IgD-negative memory B cell (primary cell): ENCODE measurements at regions not wholly inside any gene's neighbourhood (a gene's known extent, or its start where the extent isn't known, plus 50 kb on each side); places are given as distances from the start of the nearest gene placed in this dataset.

Experiments used
- H3K27ac Mint-ChIP-seq, 3 donors: one replicate each; pipeline ENCODE4 v1.8.0; 2020 to 2022; ENCODE audit warnings: mild to moderate bottlenecking in 3 of 3, mixed read lengths in 3 of 3, moderate library complexity in 1 of 3
- H3K27me3 Mint-ChIP-seq: one replicate; pipeline ENCODE4 v1.8.0; 2021; ENCODE audit warnings: mixed read lengths
- H3K36me3 Mint-ChIP-seq: one replicate; pipeline ENCODE4 v1.8.0; 2020; ENCODE audit warnings: mild to moderate bottlenecking, mixed read lengths
- H3K4me1 Mint-ChIP-seq, 3 donors: one replicate each; pipeline ENCODE4 v1.8.0; 2020 to 2022; ENCODE audit warnings: mixed read lengths in 3 of 3, mild to moderate bottlenecking in 1 of 3
- H3K4me3 Mint-ChIP-seq, 4 donors: one replicate each; pipeline ENCODE4 v1.8.0; 2020 to 2022; ENCODE audit warnings: mild to moderate bottlenecking in 4 of 4, mixed read lengths in 4 of 4, moderate library complexity in 3 of 4
- H3K9me3 Mint-ChIP-seq, 3 donors: one replicate each; pipeline ENCODE4 v1.8.0; 2020 to 2021; ENCODE audit warnings: mixed read lengths in 3 of 3, mild to moderate bottlenecking in 1 of 3

DNA sequence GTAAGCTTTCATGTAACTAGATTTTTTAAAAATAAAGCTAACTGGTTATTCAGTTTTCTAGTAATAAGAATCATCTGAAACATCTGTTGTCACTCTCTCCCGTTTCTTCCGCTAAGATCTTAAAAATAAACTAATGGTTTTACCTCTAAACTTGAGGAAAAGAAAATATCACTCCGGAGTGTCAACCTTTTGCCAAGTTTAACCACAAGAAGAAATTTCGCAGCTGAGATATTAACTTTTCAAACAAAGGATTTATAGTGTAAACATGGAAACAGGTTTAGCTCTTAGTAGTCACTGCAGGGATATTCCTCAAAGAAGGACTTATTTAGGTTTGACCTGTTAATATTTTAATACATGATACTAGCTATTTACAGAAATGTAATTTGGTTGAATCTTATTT lies 954.9 kb downstream of the ADGRL2 start:
- Mint-ChIP-seq H3K36me3 (no peaks in the 10 kb centered on the region), H3K4me1 (no peaks in the 10 kb centered on the region), H3K4me3 (no peak overlapping the region), H3K27me3 (no peaks in the 10 kb centered on the region), H3K27ac (no peak overlapping the region), H3K9me3 (no peaks in the 10 kb centered on the region)

GRCh38 chr1:82755191-82755590 lies 954.5 kb downstream of the ADGRL2 start:
- no peaks in the 10 kb centered on the region for H3K27me3 Mint-ChIP-seq
- no peaks in the 10 kb centered on the region for H3K4me1 Mint-ChIP-seq
- H3K36me3 Mint-ChIP-seq = no peaks in the 10 kb centered on the region
- no peak overlapping the region for H3K4me3 Mint-ChIP-seq
- H3K27ac Mint-ChIP-seq = no peak overlapping the region
- H3K9me3 Mint-ChIP-seq = no peaks in the 10 kb centered on the region

- Mint-ChIP-seq H3K9me3 (peaks cover 0 to 3% (median 0%) of the 10 kb centered on the region in 3 donors), H3K27ac (no peak overlapping the region), H3K4me1 (no peaks in the 10 kb centered on the region), H3K4me3 (no peak overlapping the region), H3K36me3 (no peaks in the 10 kb centered on the region), H3K27me3 (no peaks in the 10 kb centered on the region)
These were observed 951.3 kb downstream of the ADGRL2 start for GRCh38 chr1:82752046-82752445.

GRCh38 chr1:82733645-82734044 lies 932.9 kb downstream of the ADGRL2 start:
- H3K27me3 Mint-ChIP-seq = no peaks in the 10 kb centered on the region
- peaks cover 2 to 9% (median 7%) of the 10 kb centered on the region in 3 donors for H3K9me3 Mint-ChIP-seq
- no peak overlapping the region for H3K27ac Mint-ChIP-seq
- H3K4me3 Mint-ChIP-seq = no peak overlapping the region
- H3K4me1 Mint-ChIP-seq = no peaks in the 10 kb centered on the region
- H3K36me3 Mint-ChIP-seq = no peaks in the 10 kb centered on the region

DNA sequence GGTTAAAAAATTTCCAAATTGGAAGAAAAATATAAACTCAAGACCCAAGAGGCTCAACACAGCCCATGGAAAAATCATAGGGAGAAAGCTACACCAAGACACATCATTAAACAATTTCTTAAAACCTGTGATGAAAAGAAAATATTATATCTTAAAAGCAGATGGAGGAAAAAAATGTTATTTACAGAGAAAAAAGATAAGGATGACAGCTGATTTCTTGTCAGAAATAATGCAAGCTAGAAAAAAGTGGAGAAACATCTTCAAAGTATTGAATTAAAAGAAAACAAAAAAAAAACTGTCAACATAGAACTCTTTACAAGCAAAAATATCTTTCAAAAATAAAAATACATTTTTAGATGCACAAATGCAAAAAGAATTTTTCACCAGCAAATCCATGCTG lies 930.5 kb downstream of the ADGRL2 start:
- no peaks in the 10 kb centered on the region for H3K27me3 Mint-ChIP-seq
- H3K27ac Mint-ChIP-seq = no peak overlapping the region
- H3K4me1 Mint-ChIP-seq = no peaks in the 10 kb centered on the region
- H3K9me3 Mint-ChIP-seq = peaks cover 2 to 9% (median 7%) of the 10 kb centered on the region in 3 donors
- no peaks in the 10 kb centered on the region for H3K36me3 Mint-ChIP-seq
- no peak overlapping the region for H3K4me3 Mint-ChIP-seq

- Mint-ChIP-seq H3K4me1 (no peaks in the 10 kb centered on the region), H3K27ac (no peak overlapping the region)
These were observed 927.5 kb downstream of the ADGRL2 start for GRCh38 chr1:82728206-82728605.

GRCh38 chr1:82724246-82724645 lies 923.5 kb downstream of the ADGRL2 start:
- H3K36me3 Mint-ChIP-seq = no peaks in the 10 kb centered on the region
- H3K27ac Mint-ChIP-seq = no peak overlapping the region
- H3K4me1 Mint-ChIP-seq = no peaks in the 10 kb centered on the region
- H3K27me3 Mint-ChIP-seq = no peaks in the 10 kb centered on the region
- H3K4me3 Mint-ChIP-seq = no peak overlapping the region
- H3K9me3 Mint-ChIP-seq = peaks cover 0 to 6% (median 4%) of the 10 kb centered on the region in 3 donors

More at GRCh38 chr1:82728206-82728605, 927.5 kb downstream of the ADGRL2 start:
- Mint-ChIP-seq H3K9me3 (peaks cover 0 to 15% (median 7%) of the 10 kb centered on the region in 3 donors), H3K4me3 (no peak overlapping the region), H3K27me3 (no peaks in the 10 kb centered on the region), H3K36me3 (no peaks in the 10 kb centered on the region)

DNA sequence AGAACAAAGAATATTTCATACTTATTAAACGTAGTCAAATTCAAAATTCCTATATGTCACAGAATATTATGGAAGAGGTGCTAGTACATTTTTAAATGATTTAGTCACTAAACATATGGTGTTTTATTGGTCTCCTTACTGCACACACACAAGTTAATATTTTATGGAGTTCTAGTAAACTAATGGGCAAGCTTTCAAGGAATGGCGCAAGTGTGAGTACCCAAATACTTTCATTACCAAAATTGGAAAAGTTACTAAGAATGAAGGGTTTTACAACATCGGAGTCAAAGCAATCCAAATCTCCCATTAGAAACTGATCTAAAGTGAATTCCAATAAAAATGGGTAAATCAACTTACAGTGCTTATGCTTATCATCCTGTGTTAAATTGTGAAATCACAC lies 921.9 kb downstream of the ADGRL2 start:
- no peaks in the 10 kb centered on the region for H3K27me3 Mint-ChIP-seq
- H3K27ac Mint-ChIP-seq = no peak overlapping the region
- H3K9me3 Mint-ChIP-seq = peaks cover 0 to 6% (median 6%) of the 10 kb centered on the region in 3 donors
- H3K4me1 Mint-ChIP-seq = no peaks in the 10 kb centered on the region
- no peaks in the 10 kb centered on the region for H3K36me3 Mint-ChIP-seq
- H3K4me3 Mint-ChIP-seq = no peak overlapping the region

GRCh38 chr1:82721702-82722101 lies 921.0 kb downstream of the ADGRL2 start:
- Mint-ChIP-seq H3K9me3 (peaks cover 0 to 6% (median 6%) of the 10 kb centered on the region in 3 donors), H3K36me3 (no peaks in the 10 kb centered on the region), H3K27me3 (no peaks in the 10 kb centered on the region), H3K4me1 (no peaks in the 10 kb centered on the region), H3K27ac (no peak overlapping the region), H3K4me3 (no peak overlapping the region)

DNA sequence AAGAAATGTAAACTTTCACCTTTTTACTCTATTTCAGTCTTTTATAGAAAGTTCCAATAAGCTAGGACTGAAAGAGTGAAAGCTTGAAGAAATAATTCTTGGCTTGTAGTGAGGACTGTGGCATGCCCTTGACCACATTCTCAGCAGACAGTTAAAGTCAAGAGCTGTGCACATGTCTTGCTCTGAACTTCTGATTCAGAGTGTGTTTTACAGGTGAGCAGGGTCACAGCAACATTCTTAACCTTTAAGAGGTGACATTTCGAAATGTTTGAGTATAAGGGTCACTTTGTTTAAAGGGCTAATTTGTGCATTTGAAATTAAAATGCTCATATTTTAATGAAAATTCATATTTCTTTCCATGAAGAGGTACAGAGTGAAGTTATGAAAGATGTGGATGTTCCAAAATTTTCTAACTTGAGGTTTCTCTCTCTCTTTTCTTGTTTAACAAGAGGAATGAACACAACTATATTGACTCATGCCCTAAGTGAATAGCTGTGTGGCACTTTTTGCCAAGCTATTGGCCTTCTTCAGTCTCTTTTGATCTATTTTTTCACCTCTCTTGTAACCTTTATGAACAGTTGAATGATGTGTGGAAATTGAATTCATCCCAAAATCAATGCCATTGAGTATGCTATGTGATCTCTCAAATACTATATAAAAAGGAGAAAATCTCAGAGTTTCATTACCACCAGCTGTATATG lies 918.1 kb downstream of the ADGRL2 start:
- H3K9me3 Mint-ChIP-seq = peaks cover 0 to 7% (median 6%) of the 10 kb centered on the region in 3 donors
- no peaks in the 10 kb centered on the region for H3K4me1 Mint-ChIP-seq
- no peaks in the 10 kb centered on the region for H3K27me3 Mint-ChIP-seq
- H3K36me3 Mint-ChIP-seq = no peaks in the 10 kb centered on the region
- no peak overlapping the region for H3K27ac Mint-ChIP-seq
- H3K4me3 Mint-ChIP-seq = no peak overlapping the region

GRCh38 chr1:82710091-82710490 lies 909.4 kb downstream of the ADGRL2 start:
- Mint-ChIP-seq H3K4me3 (no peak overlapping the region), H3K27me3 (no peaks in the 10 kb centered on the region), H3K36me3 (no peaks in the 10 kb centered on the region)

DNA sequence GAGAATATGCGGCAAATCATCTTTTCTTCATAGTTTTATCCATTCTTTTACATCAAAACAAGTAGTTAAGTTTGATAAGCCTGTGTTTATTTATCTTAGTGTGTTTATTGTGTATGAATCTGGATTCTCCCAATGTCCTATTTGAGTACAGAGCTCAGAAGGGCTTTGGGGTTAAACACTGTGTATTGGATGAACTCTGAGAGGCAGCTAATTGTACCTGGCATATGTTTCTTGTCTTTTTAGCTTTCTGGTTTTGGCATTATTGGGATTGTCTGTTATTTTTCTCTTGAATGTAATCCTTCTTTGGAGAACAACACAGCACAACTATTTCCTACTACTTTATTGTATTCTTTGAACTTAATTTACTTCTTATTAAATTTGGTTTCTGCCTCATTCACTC lies 906.9 kb downstream of the ADGRL2 start:
- Mint-ChIP-seq H3K4me1 (no peaks in the 10 kb centered on the region), H3K4me3 (no peak overlapping the region), H3K27ac (no peak overlapping the region), H3K27me3 (no peaks in the 10 kb centered on the region), H3K36me3 (no peaks in the 10 kb centered on the region), H3K9me3 (peaks cover 0 to 4% (median 0%) of the 10 kb centered on the region in 3 donors)

More at GRCh38 chr1:82710091-82710490, 909.4 kb downstream of the ADGRL2 start:
- no peak overlapping the region for H3K27ac Mint-ChIP-seq
- H3K9me3 Mint-ChIP-seq = peaks cover 0 to 8% (median 0%) of the 10 kb centered on the region in 3 donors
- no peaks in the 10 kb centered on the region for H3K4me1 Mint-ChIP-seq

DNA sequence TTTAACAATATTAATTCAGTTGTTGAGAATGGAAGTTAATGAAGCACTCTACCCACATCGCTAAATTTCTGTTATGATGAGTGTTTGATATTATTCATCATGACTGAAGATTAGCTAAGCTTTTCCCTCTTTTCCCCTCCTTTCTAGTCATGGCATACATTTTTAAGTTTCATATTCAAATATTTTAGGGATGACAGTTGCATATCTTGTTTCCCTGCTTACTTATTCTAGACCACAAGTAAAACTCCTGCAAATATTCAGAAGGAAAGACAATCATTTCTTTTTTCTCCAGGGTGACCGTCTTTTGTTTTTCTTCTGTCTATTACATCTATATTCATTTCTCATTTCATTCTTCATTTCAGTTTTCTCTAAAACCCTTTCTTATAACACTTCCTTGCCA lies 906.0 kb downstream of the ADGRL2 start:
- H3K9me3 Mint-ChIP-seq = no peaks in the 10 kb centered on the region
- H3K27me3 Mint-ChIP-seq = no peaks in the 10 kb centered on the region
- no peak overlapping the region for H3K4me3 Mint-ChIP-seq
- H3K4me1 Mint-ChIP-seq = no peaks in the 10 kb centered on the region
- no peaks in the 10 kb centered on the region for H3K36me3 Mint-ChIP-seq
- H3K27ac Mint-ChIP-seq = no peak overlapping the region

DNA sequence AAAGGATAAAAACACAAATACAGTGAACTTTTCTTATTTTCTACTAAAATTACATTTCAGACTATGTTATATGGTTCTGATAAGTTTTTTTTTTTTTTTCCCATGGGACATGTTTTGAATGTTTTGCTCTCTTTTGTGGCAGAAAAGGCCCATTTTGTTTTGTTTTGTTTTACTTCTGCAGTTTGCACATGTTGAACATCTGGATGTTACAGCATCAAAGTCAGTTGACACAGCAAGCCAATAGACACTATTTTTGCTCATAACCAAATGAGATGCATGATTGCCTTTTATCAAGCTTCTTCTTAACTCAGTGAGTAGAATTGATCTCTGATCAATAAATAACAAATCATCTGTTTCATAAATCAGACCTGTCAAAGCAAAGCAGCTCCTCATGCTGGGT lies 904.2 kb downstream of the ADGRL2 start:
- H3K4me1 Mint-ChIP-seq = no peaks in the 10 kb centered on the region
- H3K4me3 Mint-ChIP-seq = no peak overlapping the region
- H3K27me3 Mint-ChIP-seq = no peaks in the 10 kb centered on the region
- no peaks in the 10 kb centered on the region for H3K36me3 Mint-ChIP-seq
- H3K27ac Mint-ChIP-seq = no peak overlapping the region
- H3K9me3 Mint-ChIP-seq = no peaks in the 10 kb centered on the region

DNA sequence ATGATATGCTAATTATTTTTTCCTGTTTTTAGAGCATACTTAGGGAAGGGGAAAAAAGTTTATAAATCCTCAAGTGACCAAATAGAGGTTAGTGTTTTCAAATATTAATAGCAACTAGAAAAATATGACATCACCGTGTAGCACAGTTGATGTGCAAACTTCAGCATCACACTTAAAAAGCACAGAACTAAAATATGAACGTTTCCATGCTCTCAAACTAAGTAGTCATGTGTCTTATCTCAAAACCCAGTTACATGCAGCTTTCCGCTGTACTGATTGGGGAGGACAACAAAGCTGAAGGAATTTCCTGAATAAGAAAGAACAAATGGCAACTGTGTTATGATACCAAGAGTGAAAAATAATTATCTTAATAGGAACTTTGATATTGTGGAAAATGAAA lies 903.7 kb downstream of the ADGRL2 start:
- no peaks in the 10 kb centered on the region for H3K27me3 Mint-ChIP-seq
- no peak overlapping the region for H3K4me3 Mint-ChIP-seq
- no peak overlapping the region for H3K27ac Mint-ChIP-seq
- H3K9me3 Mint-ChIP-seq = no peaks in the 10 kb centered on the region
- H3K4me1 Mint-ChIP-seq = no peaks in the 10 kb centered on the region
- no peaks in the 10 kb centered on the region for H3K36me3 Mint-ChIP-seq

- Mint-ChIP-seq H3K27me3 (no peaks in the 10 kb centered on the region), H3K9me3 (no peaks in the 10 kb centered on the region), H3K27ac (no peak overlapping the region), H3K4me3 (no peak overlapping the region), H3K4me1 (no peaks in the 10 kb centered on the region), H3K36me3 (no peaks in the 10 kb centered on the region)
These were observed 903.2 kb downstream of the ADGRL2 start for GRCh38 chr1:82703951-82704350.
